ENCODE measurements at regions not wholly inside any gene's neighbourhood (a gene's known extent, or its start where the extent isn't known, plus 50 kb on each side); places are given as distances from the start of the nearest gene placed in this dataset.

GRCh38 chr13:91200486-91200885 lies 147.0 kb upstream of the MIR17HG start:
- Histone ChIP-seq H3K27me3 (ENCODE audit: insufficient read depth, low read length) (no peaks in the 10 kb centered on the region), H3K9me3 (ENCODE audit: low read depth, low read length) (no peaks in the 10 kb centered on the region), H3K4me1 (ENCODE audit: insufficient read depth, low read length) (no peaks in the 10 kb centered on the region), H3K4me3 (ENCODE audit: low read length) (no peak overlapping the region)

- Histone ChIP-seq H3K4me3 (ENCODE audit: low read length) (no peak overlapping the region), H3K27me3 (ENCODE audit: insufficient read depth, low read length) (no peaks in the 10 kb centered on the region), H3K9me3 (ENCODE audit: low read depth, low read length) (no peaks in the 10 kb centered on the region), H3K4me1 (ENCODE audit: insufficient read depth, low read length) (no peaks in the 10 kb centered on the region)
These were observed 144.1 kb upstream of the MIR17HG start for GRCh38 chr13:91203430-91203829.

- Histone ChIP-seq H3K9me3 (ENCODE audit: low read depth, low read length) (no peaks in the 10 kb centered on the region), H3K4me3 (ENCODE audit: low read length) (no peak overlapping the region), H3K27me3 (ENCODE audit: insufficient read depth, low read length) (no peaks in the 10 kb centered on the region), H3K4me1 (ENCODE audit: insufficient read depth, low read length) (no peaks in the 10 kb centered on the region)
These were observed 140.2 kb upstream of the MIR17HG start for GRCh38 chr13:91207261-91207660.

GRCh38 chr13:91211510-91211909 lies 136.0 kb upstream of the MIR17HG start:
- Histone ChIP-seq H3K9me3 (ENCODE audit: low read depth, low read length) (no peaks in the 10 kb centered on the region), H3K4me3 (ENCODE audit: low read length) (no peak overlapping the region), H3K27me3 (ENCODE audit: insufficient read depth, low read length) (no peaks in the 10 kb centered on the region), H3K4me1 (ENCODE audit: insufficient read depth, low read length) (no peaks in the 10 kb centered on the region)

- Histone ChIP-seq H3K27me3 (ENCODE audit: insufficient read depth, low read length) (no peaks in the 10 kb centered on the region), H3K4me3 (ENCODE audit: low read length) (no peak overlapping the region), H3K9me3 (ENCODE audit: low read depth, low read length) (no peaks in the 10 kb centered on the region), H3K4me1 (ENCODE audit: insufficient read depth, low read length) (no peaks in the 10 kb centered on the region)
These were observed 135.3 kb upstream of the MIR17HG start for GRCh38 chr13:91212231-91212630.

GRCh38 chr13:91214031-91214430 lies 133.5 kb upstream of the MIR17HG start:
- H3K4me3 ChIP-seq (ENCODE audit: low read length) = no peak overlapping the region
- H3K9me3 ChIP-seq (ENCODE audit: low read depth, low read length) = no peaks in the 10 kb centered on the region
- no peaks in the 10 kb centered on the region for H3K27me3 ChIP-seq (ENCODE audit: insufficient read depth, low read length)
- H3K4me1 ChIP-seq (ENCODE audit: insufficient read depth, low read length) = no peaks in the 10 kb centered on the region

GRCh38 chr13:91216928-91217700 lies 130.4 kb upstream of the MIR17HG start:
- Histone ChIP-seq H3K4me1 (ENCODE audit: insufficient read depth, low read length) (no peaks in the 10 kb centered on the region), H3K4me3 (ENCODE audit: low read length) (no peak overlapping the region), H3K9me3 (ENCODE audit: low read depth, low read length) (no peaks in the 10 kb centered on the region), H3K27me3 (ENCODE audit: insufficient read depth, low read length) (no peaks in the 10 kb centered on the region)

- no peaks in the 10 kb centered on the region for H3K27me3 ChIP-seq (ENCODE audit: insufficient read depth, low read length)
- H3K4me3 ChIP-seq (ENCODE audit: low read length) = no peak overlapping the region
- H3K9me3 ChIP-seq (ENCODE audit: low read depth, low read length) = no peaks in the 10 kb centered on the region
- H3K4me1 ChIP-seq (ENCODE audit: insufficient read depth, low read length) = no peaks in the 10 kb centered on the region
These were observed 128.3 kb upstream of the MIR17HG start for GRCh38 chr13:91219201-91219600.

GRCh38 chr13:91220872-91221271 lies 126.6 kb upstream of the MIR17HG start:
- H3K4me3 ChIP-seq (ENCODE audit: low read length) = no peak overlapping the region
- no peaks in the 10 kb centered on the region for H3K9me3 ChIP-seq (ENCODE audit: low read depth, low read length)
- no peaks in the 10 kb centered on the region for H3K4me1 ChIP-seq (ENCODE audit: insufficient read depth, low read length)
- no peaks in the 10 kb centered on the region for H3K27me3 ChIP-seq (ENCODE audit: insufficient read depth, low read length)

GRCh38 chr13:91228108-91228507 lies 119.4 kb upstream of the MIR17HG start:
- no peaks in the 10 kb centered on the region for H3K4me1 ChIP-seq (ENCODE audit: insufficient read depth, low read length)
- H3K9me3 ChIP-seq (ENCODE audit: low read depth, low read length) = no peaks in the 10 kb centered on the region
- H3K27me3 ChIP-seq (ENCODE audit: insufficient read depth, low read length) = no peaks in the 10 kb centered on the region
- no peak overlapping the region for H3K4me3 ChIP-seq (ENCODE audit: low read length)

GRCh38 chr13:91228940-91229339 lies 118.5 kb upstream of the MIR17HG start:
- no peaks in the 10 kb centered on the region for H3K9me3 ChIP-seq (ENCODE audit: low read depth, low read length)
- H3K4me1 ChIP-seq (ENCODE audit: insufficient read depth, low read length) = no peaks in the 10 kb centered on the region
- no peaks in the 10 kb centered on the region for H3K27me3 ChIP-seq (ENCODE audit: insufficient read depth, low read length)
- no peak overlapping the region for H3K4me3 ChIP-seq (ENCODE audit: low read length)

GRCh38 chr13:91232716-91233115 lies 114.8 kb upstream of the MIR17HG start:
- Histone ChIP-seq H3K4me3 (ENCODE audit: low read length) (no peak overlapping the region), H3K27me3 (ENCODE audit: insufficient read depth, low read length) (no peaks in the 10 kb centered on the region), H3K4me1 (ENCODE audit: insufficient read depth, low read length) (no peaks in the 10 kb centered on the region), H3K9me3 (ENCODE audit: low read depth, low read length) (no peaks in the 10 kb centered on the region)

GRCh38 chr13:91233291-91233690 lies 114.2 kb upstream of the MIR17HG start:
- no peaks in the 10 kb centered on the region for H3K4me1 ChIP-seq (ENCODE audit: insufficient read depth, low read length)
- H3K27me3 ChIP-seq (ENCODE audit: insufficient read depth, low read length) = no peaks in the 10 kb centered on the region
- H3K4me3 ChIP-seq (ENCODE audit: low read length) = no peak overlapping the region
- H3K9me3 ChIP-seq (ENCODE audit: low read depth, low read length) = no peaks in the 10 kb centered on the region

- no peak overlapping the region for H3K4me3 ChIP-seq (ENCODE audit: low read length)
- H3K9me3 ChIP-seq (ENCODE audit: low read depth, low read length) = no peaks in the 10 kb centered on the region
- no peaks in the 10 kb centered on the region for H3K4me1 ChIP-seq (ENCODE audit: insufficient read depth, low read length)
- no peaks in the 10 kb centered on the region for H3K27me3 ChIP-seq (ENCODE audit: insufficient read depth, low read length)
These were observed 111.3 kb upstream of the MIR17HG start for GRCh38 chr13:91236182-91236581.

- no peak overlapping the region for H3K4me3 ChIP-seq (ENCODE audit: low read length)
- no peaks in the 10 kb centered on the region for H3K9me3 ChIP-seq (ENCODE audit: low read depth, low read length)
- H3K27me3 ChIP-seq (ENCODE audit: insufficient read depth, low read length) = no peaks in the 10 kb centered on the region
- no peaks in the 10 kb centered on the region for H3K4me1 ChIP-seq (ENCODE audit: insufficient read depth, low read length)
These were observed 110.6 kb upstream of the MIR17HG start for GRCh38 chr13:91236921-91237320.

- Histone ChIP-seq H3K27me3 (ENCODE audit: insufficient read depth, low read length) (no peaks in the 10 kb centered on the region), H3K4me1 (ENCODE audit: insufficient read depth, low read length) (no peaks in the 10 kb centered on the region), H3K9me3 (ENCODE audit: low read depth, low read length) (no peaks in the 10 kb centered on the region), H3K4me3 (ENCODE audit: low read length) (no peak overlapping the region)
These were observed 109.5 kb upstream of the MIR17HG start for GRCh38 chr13:91238036-91238435.

Measured in mononuclear cell (primary cell).